ENCODE measurements at regions not wholly inside any gene's neighbourhood (a gene's known extent, or its start where the extent isn't known, plus 50 kb on each side); places are given as distances from the start of the nearest gene placed in this dataset.

DNA sequence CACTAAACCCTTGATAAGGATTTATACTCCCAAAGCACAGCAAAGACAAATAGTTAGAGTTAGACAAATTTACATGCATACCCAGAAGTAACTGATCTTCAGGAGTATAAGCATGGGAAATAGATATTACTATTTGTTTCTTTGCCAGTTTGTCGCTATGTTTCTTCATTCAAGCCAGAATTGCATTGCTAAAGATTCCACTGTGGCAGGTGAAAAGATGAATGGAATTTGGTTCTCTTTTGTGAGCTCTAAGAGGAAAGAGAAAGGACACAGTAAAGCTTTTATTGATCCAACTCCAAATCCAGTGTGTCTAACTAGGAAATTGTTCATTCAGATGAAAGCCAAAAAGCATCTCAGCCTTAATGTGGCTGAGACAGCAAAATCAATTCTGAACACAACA lies 292.3 kb upstream of the SPRY2 start:
- TF ChIP-seq POLR2A (IDR thresholded peaks at IDR 0.05), result no peak
- TF ChIP-seq, protein P1, sequence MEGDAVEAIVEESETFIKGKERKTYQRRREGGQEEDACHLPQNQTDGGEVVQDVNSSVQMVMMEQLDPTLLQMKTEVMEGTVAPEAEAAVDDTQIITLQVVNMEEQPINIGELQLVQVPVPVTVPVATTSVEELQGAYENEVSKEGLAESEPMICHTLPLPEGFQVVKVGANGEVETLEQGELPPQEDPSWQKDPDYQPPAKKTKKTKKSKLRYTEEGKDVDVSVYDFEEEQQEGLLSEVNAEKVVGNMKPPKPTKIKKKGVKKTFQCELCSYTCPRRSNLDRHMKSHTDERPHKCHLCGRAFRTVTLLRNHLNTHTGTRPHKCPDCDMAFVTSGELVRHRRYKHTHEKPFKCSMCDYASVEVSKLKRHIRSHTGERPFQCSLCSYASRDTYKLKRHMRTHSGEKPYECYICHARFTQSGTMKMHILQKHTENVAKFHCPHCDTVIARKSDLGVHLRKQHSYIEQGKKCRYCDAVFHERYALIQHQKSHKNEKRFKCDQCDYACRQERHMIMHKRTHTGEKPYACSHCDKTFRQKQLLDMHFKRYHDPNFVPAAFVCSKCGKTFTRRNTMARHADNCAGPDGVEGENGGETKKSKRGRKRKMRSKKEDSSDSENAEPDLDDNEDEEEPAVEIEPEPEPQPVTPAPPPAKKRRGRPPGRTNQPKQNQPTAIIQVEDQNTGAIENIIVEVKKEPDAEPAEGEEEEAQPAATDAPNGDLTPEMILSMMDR (IDR thresholded peaks at IDR 0.05), result no peak
